Transverse colon (tissue), 4 donors: ENCODE measurements at regions not wholly inside any gene's neighbourhood (a gene's known extent, or its start where the extent isn't known, plus 50 kb on each side); places are given as distances from the start of the nearest gene placed in this dataset.

Experiments
- DNase-seq: peaks from one replicate; pipeline ENCODE4 v3.0.0-alpha.2; 2019
- H3K27ac ChIP-seq, 4 donors: fragments of 200-600 bp; sonication (generic); 2 replicates each; pipeline ENCODE4 v1.5.1; 2016 to 2018; ENCODE audit warnings: inconsistent platforms in 4 of 4
- H3K27me3 ChIP-seq: fragments of 200-600 bp; sonication (generic); 2 replicates; pipeline ENCODE4 v1.5.1; 2017; ENCODE audit warnings: inconsistent platforms
- H3K36me3 ChIP-seq, 4 donors: fragments of 200-600 bp; sonication (generic); 2 replicates each; pipeline ENCODE4 v1.5.1; 2017 to 2019; ENCODE audit warnings: inconsistent platforms in 4 of 4
- H3K4me1 ChIP-seq, 4 donors: fragments of 200-600 bp; sonication (generic); 2 replicates each; pipeline ENCODE4 v1.5.1; 2017 to 2020; ENCODE audit warnings: inconsistent platforms in 4 of 4
- H3K4me3 ChIP-seq, 4 donors: fragments of 200-600 bp; sonication (generic); 1 replicate in 1 of 4; 2 replicates in 3 of 4; pipeline versions ENCODE4 v1.5.1 to v1.6.1; 2017 to 2019; ENCODE audit warnings: inconsistent platforms in 4 of 4
- H3K9me3 ChIP-seq, 2 donors: fragments of 200-600 bp; sonication (generic); 2 replicates each; pipeline ENCODE4 v1.5.1; 2017 to 2019; ENCODE audit warnings: inconsistent platforms in 2 of 2
- CTCF ChIP-seq, 5 experiments: fragments of 200-600 bp in 3 of 5; fragments of 450-650 bp in 2 of 5; sonication (generic) in 3 of 5; IDR thresholded peaks; 1 replicate in 2 of 5; 2 replicates in 3 of 5; pipeline ENCODE4 v1.5.1; 2016 to 2017; ENCODE audit warnings: antibody characterized with exemption in 5 of 5, inconsistent platforms in 3 of 5, mild to moderate bottlenecking in 2 of 5, moderate library complexity in 1 of 5
- EP300 ChIP-seq: sonication (generic); formaldehyde crosslinking; IDR thresholded peaks from one replicate; pipeline ENCODE4 v1.6.1; 2017; ENCODE audit warnings: antibody characterized with exemption, low read depth
- POLR2A ChIP-seq: fragments of 450-650 bp; IDR thresholded peaks from one replicate; pipeline ENCODE4 v1.6.1; 2016; ENCODE audit warnings: antibody characterized with exemption, mild to moderate bottlenecking, moderate library complexity
- POLR2AphosphoS5 ChIP-seq, 3 donors: sonication (generic); formaldehyde crosslinking; IDR thresholded peaks; one replicate each; pipeline ENCODE4 v1.6.1; 2016; ENCODE audit warnings: antibody characterized with exemption in 3 of 3
- WGBS, 2 donors: methylation state at CpG; one replicate each; pipeline ENCODE4 v1.1.5; 2018; ENCODE audit warnings: low coverage in 1 of 2; 5-methylcytosine and 5-hydroxymethylcytosine counted together
- in situ Hi-C, 4 donors: fragments of 200-750 bp; cut with MboI; loops; one replicate each; pipeline versions ENCODE4 v1.15.0 to v1.15.1; 2017; ENCODE audit warnings: low sequenced_read_pairs in 3 of 4, low pct_ligation_motif_present in 1 of 4, low pct_unique_long_range_greater_than_20kb in 1 of 4
- intact Hi-C: fragments of 100-400 bp; cut with DNase I; formaldehyde crosslinking; loops from one replicate; pipeline ENCODE4 v1.15.1; 2023; ENCODE audit warnings: low total_unique reads

- in situ Hi-C loops (no loop called here), intact Hi-C loops (no loop called here)
- WGBS, 2 donors: 58 to 83% methylated on average over 1 to 3 of the region's 3 CpGs
- no peak for DNase-seq
- Histone ChIP-seq H3K4me1 (no peaks in the 10 kb centered on the region), H3K36me3 (no peaks in the 10 kb centered on the region), H3K27ac (no peak overlapping the region), H3K4me3 (no peak overlapping the region), H3K27me3 (no peaks in the 10 kb centered on the region), H3K9me3 (no peaks in the 10 kb centered on the region)
- TF ChIP-seq POLR2A: no peak
Observed at GRCh38 chr2:128646691-128647090, 328.0 kb upstream of the HS6ST1 start.

GRCh38 chr2:128651000-128651399 lies 332.3 kb upstream of the HS6ST1 start:
- H3K27ac ChIP-seq: no peak overlapping the region
- H3K4me3 ChIP-seq: no peak overlapping the region
- 41 to 71% methylated on average over 1 to 2 of the region's 2 CpGs for WGBS, 2 donors
- H3K4me1 ChIP-seq: no peaks in the 10 kb centered on the region
- in situ Hi-C loops: no loop called here
- intact Hi-C loops: no loop called here
- TF ChIP-seq CTCF (IDR thresholded peaks at IDR 0.05): no peak
- TF ChIP-seq EP300: no peak
- no peak for TF ChIP-seq POLR2AphosphoS5 (IDR thresholded peaks at IDR 0.05)
- no peak for TF ChIP-seq POLR2A
- no peaks in the 10 kb centered on the region for H3K36me3 ChIP-seq
- H3K27me3 ChIP-seq: no peaks in the 10 kb centered on the region
- no peaks in the 10 kb centered on the region for H3K9me3 ChIP-seq
- DNase-seq: no peak

GRCh38 chr2:128654408-128654807 lies 335.7 kb upstream of the HS6ST1 start:
- no peaks in the 10 kb centered on the region for H3K36me3 ChIP-seq
- H3K9me3 ChIP-seq: no peaks in the 10 kb centered on the region
- TF ChIP-seq EP300 (no peak), POLR2AphosphoS5 (IDR thresholded peaks at IDR 0.05) (no peak), CTCF (IDR thresholded peaks at IDR 0.05) (no peak), POLR2A (no peak)
- no peaks in the 10 kb centered on the region for H3K4me1 ChIP-seq
- in situ Hi-C loops (no loop called here), intact Hi-C loops (no loop called here)
- H3K4me3 ChIP-seq: no peak overlapping the region
- 40 to 45% methylated on average over 3 to 5 of the region's 5 CpGs for WGBS, 2 donors
- H3K27me3 ChIP-seq: no peaks in the 10 kb centered on the region
- H3K27ac ChIP-seq: no peak overlapping the region
- peak; percentile 13 for DNase-seq

GRCh38 chr2:128660836-128661235 lies 342.2 kb upstream of the HS6ST1 start:
- no peak for DNase-seq
- no peaks in the 10 kb centered on the region for H3K9me3 ChIP-seq
- H3K36me3 ChIP-seq: no peaks in the 10 kb centered on the region
- no peak for TF ChIP-seq EP300
- no peak for TF ChIP-seq POLR2A
- no peak for TF ChIP-seq POLR2AphosphoS5 (IDR thresholded peaks at IDR 0.05)
- TF ChIP-seq CTCF (IDR thresholded peaks at IDR 0.05): no peak
- H3K4me3 ChIP-seq: no peak overlapping the region
- WGBS, 2 donors: 69 to 79% methylated on average over 3 to 6 of the region's 6 CpGs
- intact Hi-C loops (no loop called here), in situ Hi-C loops (no loop called here)
- no peaks in the 10 kb centered on the region for H3K27me3 ChIP-seq
- H3K4me1 ChIP-seq: no peaks in the 10 kb centered on the region
- no peak overlapping the region for H3K27ac ChIP-seq

- no peak for TF ChIP-seq EP300
- TF ChIP-seq CTCF (IDR thresholded peaks at IDR 0.05): no peak
- TF ChIP-seq POLR2A: no peak
- TF ChIP-seq POLR2AphosphoS5 (IDR thresholded peaks at IDR 0.05): no peak
Observed at GRCh38 chr2:128661311-128661710, 342.6 kb upstream of the HS6ST1 start.

More at GRCh38 chr2:128661311-128661710, 342.6 kb upstream of the HS6ST1 start:
- Histone ChIP-seq H3K36me3 (no peaks in the 10 kb centered on the region), H3K4me3 (no peak overlapping the region), H3K27me3 (no peaks in the 10 kb centered on the region), H3K27ac (no peak overlapping the region), H3K9me3 (no peaks in the 10 kb centered on the region), H3K4me1 (no peaks in the 10 kb centered on the region)
- no peak for DNase-seq
- intact Hi-C loops: no loop called here
- in situ Hi-C loops: no loop called here
- WGBS, 2 donors: 60 to 78% methylated on average over 1 to 5 of the region's 5 CpGs
